Mesothelial cell of epicardium (in vitro differentiated cells): ENCODE measurements at regions not wholly inside any gene's neighbourhood (a gene's known extent, or its start where the extent isn't known, plus 50 kb on each side); places are given as distances from the start of the nearest gene placed in this dataset.

Experiments used
- DNase-seq, 2 experiments: peaks; one replicate each; pipeline ENCODE4 v3.0.0; 2021; ENCODE audit warnings: low spot score in 2 of 2; ENCODE audit not compliant: unreplicated experiment in 2 of 2
- H3K27ac Mint-ChIP-seq: 2 replicates; pipeline ENCODE4 v1.8.0; 2021; ENCODE audit warnings: mixed read lengths
- H3K27me3 Mint-ChIP-seq: 2 replicates; pipeline ENCODE4 v1.8.0; 2021; ENCODE audit warnings: low read depth, mixed read lengths
- H3K36me3 Mint-ChIP-seq: 2 replicates; pipeline ENCODE4 v1.8.0; 2021; ENCODE audit warnings: mixed read lengths
- H3K4me1 Mint-ChIP-seq: 2 replicates; pipeline ENCODE4 v1.8.0; 2021; ENCODE audit warnings: mixed read lengths
- H3K4me3 Mint-ChIP-seq: 2 replicates; pipeline ENCODE4 v1.8.0; 2021; ENCODE audit warnings: mild to moderate bottlenecking, moderate library complexity, mixed read lengths
- H3K9me3 Mint-ChIP-seq: 2 replicates; pipeline ENCODE4 v1.8.0; 2021; ENCODE audit warnings: mixed read lengths
- TF ChIP-seq, protein P1 (sequence below): fragments of 200-600 bp; sonication (generic); IDR thresholded peaks from one replicate; pipeline ENCODE4 v1.5.0; 2021; ENCODE audit warnings: antibody characterized with exemption; ENCODE audit not compliant: unreplicated experiment

DNA sequence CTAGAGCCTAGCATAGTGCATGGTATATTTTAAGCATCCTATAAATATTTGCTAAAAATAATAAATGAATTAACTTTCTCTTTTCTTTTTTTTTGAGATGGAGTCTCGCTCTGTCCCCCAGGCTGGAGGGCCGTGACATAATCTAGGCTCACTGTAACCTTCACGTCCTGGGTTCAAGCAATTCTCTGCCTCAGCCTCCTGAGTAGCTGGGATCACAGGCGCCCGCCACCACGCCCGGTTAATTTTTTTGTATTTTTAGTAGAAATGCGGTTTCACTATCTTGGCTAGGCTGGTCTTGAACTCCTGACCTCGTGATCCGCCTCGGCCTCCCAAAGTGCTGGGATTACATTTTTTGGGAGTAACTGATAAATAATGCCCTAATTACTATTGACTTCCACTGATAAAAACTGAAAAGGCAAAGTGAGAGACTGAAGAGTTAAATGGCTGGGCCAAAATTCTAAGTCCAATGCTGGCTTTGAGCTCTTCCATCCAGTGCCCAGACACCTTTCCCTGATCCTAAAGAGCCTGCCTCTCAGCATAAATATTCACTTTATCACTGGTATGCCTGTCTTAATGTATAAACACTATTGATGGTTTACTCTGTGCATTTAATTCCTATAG is 213.0 kb upstream of the KRR1 start:
- Mint-ChIP-seq H3K36me3 (no peaks in the 10 kb centered on the region), H3K4me1 (peaks cover 49% of the 10 kb centered on the region), H3K27ac (peak overlapping the region; percentile 88), H3K4me3 (no peak overlapping the region), H3K27me3 (no peaks in the 10 kb centered on the region), H3K9me3 (peaks cover 2% of the 10 kb centered on the region)
- TF ChIP-seq, protein P1, sequence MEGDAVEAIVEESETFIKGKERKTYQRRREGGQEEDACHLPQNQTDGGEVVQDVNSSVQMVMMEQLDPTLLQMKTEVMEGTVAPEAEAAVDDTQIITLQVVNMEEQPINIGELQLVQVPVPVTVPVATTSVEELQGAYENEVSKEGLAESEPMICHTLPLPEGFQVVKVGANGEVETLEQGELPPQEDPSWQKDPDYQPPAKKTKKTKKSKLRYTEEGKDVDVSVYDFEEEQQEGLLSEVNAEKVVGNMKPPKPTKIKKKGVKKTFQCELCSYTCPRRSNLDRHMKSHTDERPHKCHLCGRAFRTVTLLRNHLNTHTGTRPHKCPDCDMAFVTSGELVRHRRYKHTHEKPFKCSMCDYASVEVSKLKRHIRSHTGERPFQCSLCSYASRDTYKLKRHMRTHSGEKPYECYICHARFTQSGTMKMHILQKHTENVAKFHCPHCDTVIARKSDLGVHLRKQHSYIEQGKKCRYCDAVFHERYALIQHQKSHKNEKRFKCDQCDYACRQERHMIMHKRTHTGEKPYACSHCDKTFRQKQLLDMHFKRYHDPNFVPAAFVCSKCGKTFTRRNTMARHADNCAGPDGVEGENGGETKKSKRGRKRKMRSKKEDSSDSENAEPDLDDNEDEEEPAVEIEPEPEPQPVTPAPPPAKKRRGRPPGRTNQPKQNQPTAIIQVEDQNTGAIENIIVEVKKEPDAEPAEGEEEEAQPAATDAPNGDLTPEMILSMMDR = no peak
- DNase-seq = no peak

DNA sequence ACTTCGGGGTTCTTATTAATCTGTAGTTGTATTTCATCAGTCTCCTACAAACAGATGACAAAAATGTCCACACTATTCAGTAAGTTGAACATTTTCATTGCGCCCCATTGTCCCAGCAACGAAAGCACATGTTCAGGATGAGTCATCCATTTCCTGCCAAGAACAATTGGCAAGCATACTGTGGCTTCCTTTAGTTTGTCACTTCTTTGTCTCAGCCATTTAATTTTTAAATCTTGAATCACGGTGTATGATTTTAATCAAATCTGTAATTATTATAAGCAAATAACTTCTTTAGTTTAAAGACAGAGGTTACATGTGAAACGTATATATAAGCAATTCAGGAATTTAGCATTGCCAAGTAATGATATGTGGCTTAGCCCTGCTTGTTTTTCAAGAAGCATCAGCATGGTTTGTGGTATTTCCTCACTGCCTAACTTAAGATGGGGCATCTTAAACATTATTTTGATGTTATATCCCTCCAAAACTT is 211.3 kb upstream of the KRR1 start:
- TF ChIP-seq, protein P1 = no peak
- H3K9me3 Mint-ChIP-seq = no peaks in the 10 kb centered on the region
- H3K27me3 Mint-ChIP-seq = no peaks in the 10 kb centered on the region
- DNase-seq = no peak
- H3K4me1 Mint-ChIP-seq = peaks cover 49% of the 10 kb centered on the region
- H3K4me3 Mint-ChIP-seq = no peak overlapping the region
- peak overlapping the region; percentile 86 for H3K27ac Mint-ChIP-seq
- H3K36me3 Mint-ChIP-seq = no peaks in the 10 kb centered on the region

DNA sequence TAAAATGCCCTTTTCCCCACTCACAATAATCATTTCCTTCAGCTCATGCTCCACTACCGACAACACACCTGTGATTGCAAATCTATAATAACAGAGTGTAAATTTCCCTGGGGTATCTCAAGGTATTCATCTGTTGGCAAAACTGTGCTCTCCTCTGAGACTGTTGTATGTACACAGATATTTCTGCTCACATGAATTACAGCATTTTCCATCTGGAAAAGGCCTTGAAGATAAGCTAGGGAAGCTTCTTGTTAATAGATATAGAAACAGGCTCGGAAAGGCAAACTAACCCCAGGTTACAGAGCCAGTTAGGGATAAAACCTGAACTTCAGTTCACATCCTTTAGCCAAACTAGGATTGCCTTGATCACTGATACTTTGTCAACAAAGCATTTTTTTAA is 210.4 kb upstream of the KRR1 start:
- TF ChIP-seq, protein P1 = no peak
- Mint-ChIP-seq H3K36me3 (no peaks in the 10 kb centered on the region), H3K9me3 (no peaks in the 10 kb centered on the region), H3K27me3 (no peaks in the 10 kb centered on the region), H3K27ac (peak overlapping the region; percentile 43), H3K4me1 (peaks cover 49% of the 10 kb centered on the region), H3K4me3 (no peak overlapping the region)
- no peak for DNase-seq

DNA sequence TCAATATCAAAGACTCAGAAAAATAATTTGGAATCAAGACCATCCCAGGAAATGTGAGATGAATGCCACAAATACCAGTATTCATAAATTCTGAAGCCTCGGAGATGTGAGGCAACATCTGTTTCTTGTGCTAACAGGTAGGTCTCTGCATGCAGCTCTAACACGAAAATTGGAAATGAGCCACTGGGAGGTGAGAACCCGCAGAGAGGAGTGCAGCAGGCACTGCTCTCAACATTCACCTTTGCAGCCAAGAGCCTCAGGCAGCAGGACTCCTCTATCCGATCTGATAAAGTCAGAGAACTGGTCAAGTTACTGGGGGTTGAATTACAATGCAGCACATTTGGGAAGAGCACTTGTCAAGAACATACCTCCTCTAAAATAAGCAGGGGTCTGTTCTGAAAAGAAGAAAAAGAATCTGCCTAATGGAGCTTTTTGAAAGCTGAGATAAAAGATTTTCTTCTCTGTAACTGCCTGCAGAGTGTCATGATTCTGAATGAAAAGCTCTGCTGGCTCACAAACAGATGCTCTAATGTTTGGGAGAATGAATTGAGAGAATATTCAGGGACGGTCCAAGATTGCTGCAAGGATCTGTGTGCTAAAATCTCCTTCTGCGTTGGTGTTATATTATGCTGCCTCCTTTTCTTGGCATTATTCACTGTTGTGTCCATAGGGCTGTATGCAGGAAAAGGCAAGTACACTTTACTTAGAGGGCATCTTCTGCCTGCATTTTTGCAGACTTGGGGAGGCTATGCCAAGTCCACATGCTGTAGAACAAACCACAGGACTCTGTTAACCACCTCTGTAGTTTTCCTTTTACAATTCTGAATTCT is 209.6 kb upstream of the KRR1 start:
- no peak overlapping the region for H3K4me3 Mint-ChIP-seq
- DNase-seq = no peak
- no peaks in the 10 kb centered on the region for H3K36me3 Mint-ChIP-seq
- H3K9me3 Mint-ChIP-seq = no peaks in the 10 kb centered on the region
- peaks cover 49% of the 10 kb centered on the region for H3K4me1 Mint-ChIP-seq
- H3K27me3 Mint-ChIP-seq = no peaks in the 10 kb centered on the region
- peak overlapping the region; percentile 43 for H3K27ac Mint-ChIP-seq
- TF ChIP-seq, protein P1 = no peak

DNA sequence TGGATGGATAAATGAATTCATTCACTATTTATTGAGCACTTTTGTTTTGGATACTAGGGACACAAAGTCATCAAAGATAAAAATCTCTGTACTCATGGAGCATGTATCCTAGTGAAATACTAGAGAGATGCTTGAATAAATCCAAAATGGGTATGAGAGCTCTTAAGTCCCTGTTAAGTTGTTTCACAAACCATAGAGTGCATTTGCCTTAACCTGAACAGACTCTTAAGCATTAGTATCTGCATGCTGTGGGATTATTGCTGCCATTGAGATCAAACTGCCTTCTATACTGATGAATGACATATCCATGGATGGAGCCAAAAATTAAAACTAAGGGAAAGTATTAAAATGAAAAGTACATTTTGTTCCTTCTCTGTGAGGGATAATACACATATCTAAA is 206.5 kb upstream of the KRR1 start:
- no peak for DNase-seq
- H3K4me3 Mint-ChIP-seq = no peak overlapping the region
- no peak overlapping the region for H3K27ac Mint-ChIP-seq
- no peaks in the 10 kb centered on the region for H3K9me3 Mint-ChIP-seq
- H3K27me3 Mint-ChIP-seq = no peaks in the 10 kb centered on the region
- peaks cover 50% of the 10 kb centered on the region for H3K4me1 Mint-ChIP-seq
- H3K36me3 Mint-ChIP-seq = no peaks in the 10 kb centered on the region
- TF ChIP-seq, protein P1 = no peak
